ENCODE measurements at regions not wholly inside any gene's neighbourhood (a gene's known extent, or its start where the extent isn't known, plus 50 kb on each side); places are given as distances from the start of the nearest gene placed in this dataset.

GRCh38 chr17:79441356-79442160 is 169.3 kb downstream of the RBFOX3 start:
- Histone ChIP-seq H3K4me3 (no peak overlapping the region), H3K4me1 (no peaks in the 10 kb centered on the region), H3K27ac (no peak overlapping the region), H3K36me3 (no peaks in the 10 kb centered on the region), H3K27me3 (no peaks in the 10 kb centered on the region), H3K9me3 (no peaks in the 10 kb centered on the region)
- intact Hi-C loops (cut with DNase I; ENCODE audit: low total_unique reads), result no loop called here
- no peak for DNase-seq
- no peak for TF ChIP-seq POLR2A (IDR thresholded peaks at IDR 0.05)
- TF ChIP-seq, protein P1, sequence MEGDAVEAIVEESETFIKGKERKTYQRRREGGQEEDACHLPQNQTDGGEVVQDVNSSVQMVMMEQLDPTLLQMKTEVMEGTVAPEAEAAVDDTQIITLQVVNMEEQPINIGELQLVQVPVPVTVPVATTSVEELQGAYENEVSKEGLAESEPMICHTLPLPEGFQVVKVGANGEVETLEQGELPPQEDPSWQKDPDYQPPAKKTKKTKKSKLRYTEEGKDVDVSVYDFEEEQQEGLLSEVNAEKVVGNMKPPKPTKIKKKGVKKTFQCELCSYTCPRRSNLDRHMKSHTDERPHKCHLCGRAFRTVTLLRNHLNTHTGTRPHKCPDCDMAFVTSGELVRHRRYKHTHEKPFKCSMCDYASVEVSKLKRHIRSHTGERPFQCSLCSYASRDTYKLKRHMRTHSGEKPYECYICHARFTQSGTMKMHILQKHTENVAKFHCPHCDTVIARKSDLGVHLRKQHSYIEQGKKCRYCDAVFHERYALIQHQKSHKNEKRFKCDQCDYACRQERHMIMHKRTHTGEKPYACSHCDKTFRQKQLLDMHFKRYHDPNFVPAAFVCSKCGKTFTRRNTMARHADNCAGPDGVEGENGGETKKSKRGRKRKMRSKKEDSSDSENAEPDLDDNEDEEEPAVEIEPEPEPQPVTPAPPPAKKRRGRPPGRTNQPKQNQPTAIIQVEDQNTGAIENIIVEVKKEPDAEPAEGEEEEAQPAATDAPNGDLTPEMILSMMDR (IDR thresholded peaks at IDR 0.05), result no peak

DNA sequence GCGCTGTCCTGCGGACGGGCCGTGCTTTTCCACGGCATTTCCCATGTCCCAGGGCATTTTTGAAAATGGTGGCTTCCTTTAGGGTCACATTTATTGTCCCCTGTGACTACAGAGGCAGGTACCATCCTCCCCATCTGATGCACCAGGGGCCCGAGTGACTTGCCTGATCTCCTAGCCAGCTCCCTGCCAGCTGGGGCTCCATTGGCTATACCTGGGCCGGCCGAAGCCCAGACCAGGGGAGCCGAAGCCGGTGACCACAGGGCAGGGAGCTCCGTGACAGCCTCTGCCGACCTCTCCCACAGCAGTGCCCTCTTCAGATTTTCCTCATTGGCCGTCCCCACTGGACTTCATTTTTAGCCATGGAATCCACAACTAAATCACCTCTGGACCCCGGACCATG is 170.6 kb downstream of the RBFOX3 start:
- H3K4me1 ChIP-seq, result no peaks in the 10 kb centered on the region
- no peak overlapping the region for H3K27ac ChIP-seq
- no peaks in the 10 kb centered on the region for H3K36me3 ChIP-seq
- intact Hi-C loops (cut with DNase I; ENCODE audit: low total_unique reads), result no loop called here
- no peaks in the 10 kb centered on the region for H3K9me3 ChIP-seq
- TF ChIP-seq, protein P1 (IDR thresholded peaks at IDR 0.05), result no peak
- no peak for TF ChIP-seq POLR2A (IDR thresholded peaks at IDR 0.05)
- no peaks in the 10 kb centered on the region for H3K27me3 ChIP-seq
- no peak for DNase-seq
- H3K4me3 ChIP-seq, result no peak overlapping the region

- no peak overlapping the region for H3K27ac ChIP-seq
- TF ChIP-seq, protein P1 (IDR thresholded peaks at IDR 0.05), result no peak
- no peak for TF ChIP-seq POLR2A (IDR thresholded peaks at IDR 0.05)
- DNase-seq, result no peak
- H3K36me3 ChIP-seq, result no peaks in the 10 kb centered on the region
- H3K27me3 ChIP-seq, result no peaks in the 10 kb centered on the region
- intact Hi-C loops (cut with DNase I; ENCODE audit: low total_unique reads), result no loop called here
- H3K4me3 ChIP-seq, result no peak overlapping the region
- H3K4me1 ChIP-seq, result no peaks in the 10 kb centered on the region
- no peaks in the 10 kb centered on the region for H3K9me3 ChIP-seq
Measured at GRCh38 chr17:79439493-79439892, 171.4 kb downstream of the RBFOX3 start.

- H3K9me3 ChIP-seq, result no peaks in the 10 kb centered on the region
- no peak for TF ChIP-seq POLR2A (IDR thresholded peaks at IDR 0.05)
- TF ChIP-seq, protein P1 (IDR thresholded peaks at IDR 0.05), result no peak
Measured at GRCh38 chr17:79438546-79439334, 172.1 kb downstream of the RBFOX3 start.

GRCh38 chr17:79438058-79438457 is 172.8 kb downstream of the RBFOX3 start:
- H3K9me3 ChIP-seq, result no peaks in the 10 kb centered on the region
- intact Hi-C loops (cut with DNase I; ENCODE audit: low total_unique reads), result no loop called here
- H3K4me1 ChIP-seq, result no peaks in the 10 kb centered on the region
- no peaks in the 10 kb centered on the region for H3K27me3 ChIP-seq
- no peak for DNase-seq
- TF ChIP-seq POLR2A (IDR thresholded peaks at IDR 0.05), result no peak
- TF ChIP-seq, protein P1 (IDR thresholded peaks at IDR 0.05), result no peak
- H3K27ac ChIP-seq, result no peak overlapping the region
- no peaks in the 10 kb centered on the region for H3K36me3 ChIP-seq
- H3K4me3 ChIP-seq, result no peak overlapping the region

More at GRCh38 chr17:79438546-79439334, 172.1 kb downstream of the RBFOX3 start:
- Histone ChIP-seq H3K4me1 (no peaks in the 10 kb centered on the region), H3K36me3 (no peaks in the 10 kb centered on the region), H3K27ac (no peak overlapping the region), H3K4me3 (no peak overlapping the region), H3K27me3 (no peaks in the 10 kb centered on the region)
- intact Hi-C loops (cut with DNase I; ENCODE audit: low total_unique reads), result no loop called here
- DNase-seq, result no peak

Measured in uterus (tissue), 3 donors.